WTC11 (cell line): ENCODE measurements at regions not wholly inside any gene's neighbourhood (a gene's known extent, or its start where the extent isn't known, plus 50 kb on each side); places are given as distances from the start of the nearest gene placed in this dataset.
"Not testable (repeated sequence)": the region's sequence is repeated elsewhere in the genome, so short reads cannot be mapped to it uniquely, and the experiment has no call there.

Experiments
- ATAC-seq: fragments of 200-7000 bp; cut with Tn5 transposase; 2 replicates; pipeline ENCODE4 v1.10.0; 2021; ENCODE audit warnings: mild to moderate bottlenecking, moderate library complexity
- CTCF ChIA-PET: fragments of 300-600 bp; sonication (Branson Sonifier 250); formaldehyde crosslinking; loops from one replicate; lab custom pipeline; 2021; ENCODE audit warnings: antibody characterized with exemption; lab: Charles Lee
- POLR2A ChIA-PET: fragments of 350-600 bp; sonication (Branson Sonifier 250); formaldehyde crosslinking; loops from one replicate; lab custom pipeline; 2021; ENCODE audit warnings: antibody characterized with exemption; lab: Charles Lee
- DNase-seq: peaks from one replicate; pipeline ENCODE4 v3.0.0; 2021; ENCODE audit warnings: low spot score
- H3K27ac Mint-ChIP-seq: 2 replicates; pipeline ENCODE4 v1.8.0; 2021; ENCODE audit warnings: mixed read lengths
- H3K27me3 Mint-ChIP-seq: 2 replicates; pipeline ENCODE4 v1.8.0; 2021; ENCODE audit warnings: low read depth, mild to moderate bottlenecking, moderate library complexity, mixed read lengths
- H3K36me3 Mint-ChIP-seq: 2 replicates; pipeline ENCODE4 v1.8.0; 2021; ENCODE audit warnings: mixed read lengths
- H3K4me1 Mint-ChIP-seq: 2 replicates; pipeline ENCODE4 v1.8.0; 2022; ENCODE audit warnings: mixed read lengths
- H3K4me3 Mint-ChIP-seq: 2 replicates; pipeline ENCODE4 v1.8.0; 2021; ENCODE audit warnings: mild to moderate bottlenecking, moderate library complexity, mixed read lengths
- H3K9me3 Mint-ChIP-seq: 2 replicates; pipeline ENCODE4 v1.8.0; 2021; ENCODE audit warnings: mixed read lengths
- ATF3 ChIP-seq: sonication (generic); formaldehyde crosslinking; conservative IDR thresholded peaks from 2 replicates; pipeline ENCODE4 v1.8.1; 2022; ENCODE audit warnings: mild to moderate bottlenecking, missing genetic modification reagents
- CTCF ChIP-seq: fragments of 200-600 bp; IDR thresholded peaks from 2 replicates; pipeline ENCODE4 v1.8.0; 2022; ENCODE audit warnings: antibody characterized with exemption
- E2F4 ChIP-seq: sonication (generic); formaldehyde crosslinking; IDR thresholded peaks from 2 replicates; pipeline ENCODE4 v1.8.1; 2022; ENCODE audit warnings: low read depth, mild to moderate bottlenecking, moderate library complexity, missing genetic modification reagents, borderline replicate concordance
- ELF4 ChIP-seq: sonication (generic); formaldehyde crosslinking; IDR thresholded peaks from 2 replicates; pipeline ENCODE4 v1.8.1; 2022; ENCODE audit warnings: low read depth, mild to moderate bottlenecking, moderate library complexity, missing genetic modification reagents
- FOXJ3 ChIP-seq: sonication (generic); formaldehyde crosslinking; IDR thresholded peaks from 2 replicates; pipeline ENCODE4 v1.9.0; 2021; ENCODE audit warnings: missing genetic modification reagents, mild to moderate bottlenecking, borderline replicate concordance
- GABPB1 ChIP-seq: sonication (generic); formaldehyde crosslinking; IDR thresholded peaks from 2 replicates; pipeline ENCODE4 v1.8.1; 2023; ENCODE audit warnings: mild to moderate bottlenecking, missing genetic modification reagents
- NFYB ChIP-seq: sonication (generic); formaldehyde crosslinking; conservative IDR thresholded peaks from 2 replicates; pipeline ENCODE4 v1.8.0; 2022; ENCODE audit warnings: low read depth, missing genetic modification reagents
- NR3C1 ChIP-seq: sonication (generic); formaldehyde crosslinking; conservative IDR thresholded peaks from 2 replicates; pipeline ENCODE4 v1.8.1; 2023; ENCODE audit warnings: low read depth, mild to moderate bottlenecking, missing genetic modification reagents
- SMAD3 ChIP-seq: sonication (generic); formaldehyde crosslinking; IDR thresholded peaks from 2 replicates; pipeline ENCODE4 v1.8.0; 2022; ENCODE audit warnings: missing genetic modification reagents, mild to moderate bottlenecking, borderline replicate concordance
- SOX15 ChIP-seq: fragments of 250-450 bp; sonication (Bioruptor Pico); IDR thresholded peaks from 2 replicates; pipeline ENCODE4 v1.9.0; 2021; ENCODE audit warnings: mild to moderate bottlenecking
- ZNF232 ChIP-seq: sonication (generic); formaldehyde crosslinking; IDR thresholded peaks from 2 replicates; pipeline ENCODE4 v1.8.0; 2022; ENCODE audit warnings: mild to moderate bottlenecking, missing genetic modification reagents
- ZNF317 ChIP-seq: sonication (generic); formaldehyde crosslinking; IDR thresholded peaks from 2 replicates; pipeline ENCODE4 v1.8.1; 2023; ENCODE audit warnings: low read depth, mild to moderate bottlenecking, moderate library complexity, missing genetic modification reagents, borderline replicate concordance
- ZNF396 ChIP-seq: fragments of 250-450 bp; sonication (Bioruptor Pico); IDR thresholded peaks from 2 replicates; pipeline ENCODE4 v1.8.0; 2021; ENCODE audit warnings: mild to moderate bottlenecking, moderate library complexity, borderline replicate concordance
- TF ChIP-seq, protein P1 (sequence below): sonication (generic); formaldehyde crosslinking; IDR thresholded peaks from 2 replicates; pipeline ENCODE4 v1.8.1; 2022; ENCODE audit warnings: low read depth, missing genetic modification reagents, borderline replicate concordance
- TF ChIP-seq, protein P2 (sequence below): sonication (generic); formaldehyde crosslinking; IDR thresholded peaks from 2 replicates; pipeline ENCODE4 v1.8.1; 2023; ENCODE audit warnings: mild to moderate bottlenecking, missing genetic modification reagents, borderline replicate concordance
- TF ChIP-seq, protein P3 (sequence below): sonication (generic); formaldehyde crosslinking; IDR thresholded peaks from 2 replicates; pipeline ENCODE4 v1.8.0; 2023; ENCODE audit warnings: missing genetic modification reagents

- H3K27me3 Mint-ChIP-seq: no peaks in the 10 kb centered on the region; the same call in none of the 2 replicates
- H3K4me1 Mint-ChIP-seq: no peaks in the 10 kb centered on the region
- H3K9me3 Mint-ChIP-seq: peaks cover 45% of the 10 kb centered on the region
- H3K4me3 Mint-ChIP-seq: no peak overlapping the region
- no peak for DNase-seq
- ChIA-PET CTCF (interaction anchor here (1.7 kb wide), 1 partner anchor 42 kb away, joined by 3 read pairs; no protein-coding TSS in a partner anchor), POLR2A (no interaction called here)
- peaks cover 26% of the 10 kb centered on the region for H3K36me3 Mint-ChIP-seq
- no peak for ATAC-seq
- no peak overlapping the region for H3K27ac Mint-ChIP-seq
- TF ChIP-seq, protein P1, sequence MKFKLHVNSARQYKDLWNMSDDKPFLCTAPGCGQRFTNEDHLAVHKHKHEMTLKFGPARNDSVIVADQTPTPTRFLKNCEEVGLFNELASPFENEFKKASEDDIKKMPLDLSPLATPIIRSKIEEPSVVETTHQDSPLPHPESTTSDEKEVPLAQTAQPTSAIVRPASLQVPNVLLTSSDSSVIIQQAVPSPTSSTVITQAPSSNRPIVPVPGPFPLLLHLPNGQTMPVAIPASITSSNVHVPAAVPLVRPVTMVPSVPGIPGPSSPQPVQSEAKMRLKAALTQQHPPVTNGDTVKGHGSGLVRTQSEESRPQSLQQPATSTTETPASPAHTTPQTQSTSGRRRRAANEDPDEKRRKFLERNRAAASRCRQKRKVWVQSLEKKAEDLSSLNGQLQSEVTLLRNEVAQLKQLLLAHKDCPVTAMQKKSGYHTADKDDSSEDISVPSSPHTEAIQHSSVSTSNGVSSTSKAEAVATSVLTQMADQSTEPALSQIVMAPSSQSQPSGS (CRISPR knock-in tag): no peak
- TF ChIP-seq SOX15 (CRISPR knock-in tag) (no peak), ZNF317 (no peak), ATF3 (CRISPR knock-in tag) (no peak), SMAD3 (no peak), NFYB (CRISPR knock-in tag) (no peak), NR3C1 (no peak), E2F4 (no peak), ZNF396 (CRISPR knock-in tag) (no peak), FOXJ3 (CRISPR knock-in tag) (no peak), GABPB1 (CRISPR knock-in tag) (no peak), ELF4 (CRISPR knock-in tag) (no peak), CTCF (no peak), ZNF232 (no peak)
- TF ChIP-seq, protein P2, sequence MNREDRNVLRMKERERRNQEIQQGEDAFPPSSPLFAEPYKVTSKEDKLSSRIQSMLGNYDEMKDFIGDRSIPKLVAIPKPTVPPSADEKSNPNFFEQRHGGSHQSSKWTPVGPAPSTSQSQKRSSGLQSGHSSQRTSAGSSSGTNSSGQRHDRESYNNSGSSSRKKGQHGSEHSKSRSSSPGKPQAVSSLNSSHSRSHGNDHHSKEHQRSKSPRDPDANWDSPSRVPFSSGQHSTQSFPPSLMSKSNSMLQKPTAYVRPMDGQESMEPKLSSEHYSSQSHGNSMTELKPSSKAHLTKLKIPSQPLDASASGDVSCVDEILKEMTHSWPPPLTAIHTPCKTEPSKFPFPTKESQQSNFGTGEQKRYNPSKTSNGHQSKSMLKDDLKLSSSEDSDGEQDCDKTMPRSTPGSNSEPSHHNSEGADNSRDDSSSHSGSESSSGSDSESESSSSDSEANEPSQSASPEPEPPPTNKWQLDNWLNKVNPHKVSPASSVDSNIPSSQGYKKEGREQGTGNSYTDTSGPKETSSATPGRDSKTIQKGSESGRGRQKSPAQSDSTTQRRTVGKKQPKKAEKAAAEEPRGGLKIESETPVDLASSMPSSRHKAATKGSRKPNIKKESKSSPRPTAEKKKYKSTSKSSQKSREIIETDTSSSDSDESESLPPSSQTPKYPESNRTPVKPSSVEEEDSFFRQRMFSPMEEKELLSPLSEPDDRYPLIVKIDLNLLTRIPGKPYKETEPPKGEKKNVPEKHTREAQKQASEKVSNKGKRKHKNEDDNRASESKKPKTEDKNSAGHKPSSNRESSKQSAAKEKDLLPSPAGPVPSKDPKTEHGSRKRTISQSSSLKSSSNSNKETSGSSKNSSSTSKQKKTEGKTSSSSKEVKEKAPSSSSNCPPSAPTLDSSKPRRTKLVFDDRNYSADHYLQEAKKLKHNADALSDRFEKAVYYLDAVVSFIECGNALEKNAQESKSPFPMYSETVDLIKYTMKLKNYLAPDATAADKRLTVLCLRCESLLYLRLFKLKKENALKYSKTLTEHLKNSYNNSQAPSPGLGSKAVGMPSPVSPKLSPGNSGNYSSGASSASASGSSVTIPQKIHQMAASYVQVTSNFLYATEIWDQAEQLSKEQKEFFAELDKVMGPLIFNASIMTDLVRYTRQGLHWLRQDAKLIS (CRISPR knock-in tag): no peak
- TF ChIP-seq, protein P3, sequence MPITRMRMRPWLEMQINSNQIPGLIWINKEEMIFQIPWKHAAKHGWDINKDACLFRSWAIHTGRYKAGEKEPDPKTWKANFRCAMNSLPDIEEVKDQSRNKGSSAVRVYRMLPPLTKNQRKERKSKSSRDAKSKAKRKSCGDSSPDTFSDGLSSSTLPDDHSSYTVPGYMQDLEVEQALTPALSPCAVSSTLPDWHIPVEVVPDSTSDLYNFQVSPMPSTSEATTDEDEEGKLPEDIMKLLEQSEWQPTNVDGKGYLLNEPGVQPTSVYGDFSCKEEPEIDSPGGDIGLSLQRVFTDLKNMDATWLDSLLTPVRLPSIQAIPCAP: no peak
Measured at GRCh38 chr22:49004484-49005399, 822.9 kb downstream of the BRD1 start.

DNA sequence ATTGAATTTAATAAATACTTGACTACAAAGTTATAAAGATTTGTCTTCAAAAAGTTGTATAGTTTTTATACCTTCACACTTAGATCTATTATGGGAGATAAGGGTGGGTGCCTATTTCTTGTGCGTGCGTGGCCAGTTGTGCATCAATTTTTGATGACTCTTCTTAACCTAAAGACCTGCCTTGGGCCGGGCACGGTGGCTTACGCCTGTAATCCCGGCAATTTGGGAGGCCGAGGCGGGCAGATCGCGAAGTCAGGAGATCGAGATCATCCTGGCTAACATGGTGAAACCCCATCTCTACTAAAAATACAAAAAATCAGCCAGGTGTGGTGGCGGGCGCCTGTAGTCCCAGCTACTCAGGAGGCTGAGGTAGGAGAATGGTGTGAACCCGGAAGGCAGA, 830.1 kb downstream of the BRD1 start:
- H3K27ac Mint-ChIP-seq, H3K27me3 Mint-ChIP-seq, CTCF ChIA-PET, POLR2A ChIA-PET, DNase-seq, H3K4me1 Mint-ChIP-seq, ATAC-seq, H3K4me3 Mint-ChIP-seq: not testable (repeated sequence)
- peaks cover 19% of the 10 kb centered on the region for H3K36me3 Mint-ChIP-seq
- peaks cover 53% of the 10 kb centered on the region for H3K9me3 Mint-ChIP-seq
